Amniotic epithelial cell (primary cell): ENCODE measurements at regions not wholly inside any gene's neighbourhood (a gene's known extent, or its start where the extent isn't known, plus 50 kb on each side); places are given as distances from the start of the nearest gene placed in this dataset.
"Not testable (repeated sequence)": the region's sequence is repeated elsewhere in the genome, so short reads cannot be mapped to it uniquely, and the experiment has no call there.

Experiments
- DNase-seq: peaks from one replicate; pipeline ENCODE4 v3.0.0-alpha.2; 2010; ENCODE audit warnings: low read depth

- no peak for DNase-seq
Measured at GRCh38 chr16:60810250-60810649, 1226.0 kb downstream of the CDH8 start.

DNA sequence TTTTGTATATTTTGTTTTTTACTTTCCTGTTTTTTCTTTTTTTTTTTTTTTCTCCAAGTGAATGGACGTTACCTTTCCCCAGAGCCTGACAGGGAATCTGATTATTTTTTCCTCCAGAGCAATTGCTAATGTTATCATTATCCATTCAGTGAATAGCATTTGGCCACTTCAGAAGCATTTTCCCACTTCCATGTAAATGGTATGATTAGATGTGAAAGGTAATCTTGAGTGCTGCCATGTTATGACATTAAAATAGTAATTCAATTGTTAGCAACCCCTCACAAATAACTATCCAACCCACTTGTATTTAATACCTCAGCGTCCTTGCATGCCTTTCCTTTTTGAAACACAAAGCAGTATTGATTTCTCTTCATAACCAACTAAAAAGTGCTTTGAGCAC lies 1243.8 kb downstream of the CDH8 start:
- DNase-seq = no peak

- DNase-seq = no peak
Measured at GRCh38 chr16:60788631-60789030, 1247.6 kb downstream of the CDH8 start.

GRCh38 chr16:60776281-60776680 lies 1260.0 kb downstream of the CDH8 start:
- no peak for DNase-seq

- DNase-seq = no peak
Measured at GRCh38 chr16:60771138-60771537, 1265.1 kb downstream of the CDH8 start.

DNA sequence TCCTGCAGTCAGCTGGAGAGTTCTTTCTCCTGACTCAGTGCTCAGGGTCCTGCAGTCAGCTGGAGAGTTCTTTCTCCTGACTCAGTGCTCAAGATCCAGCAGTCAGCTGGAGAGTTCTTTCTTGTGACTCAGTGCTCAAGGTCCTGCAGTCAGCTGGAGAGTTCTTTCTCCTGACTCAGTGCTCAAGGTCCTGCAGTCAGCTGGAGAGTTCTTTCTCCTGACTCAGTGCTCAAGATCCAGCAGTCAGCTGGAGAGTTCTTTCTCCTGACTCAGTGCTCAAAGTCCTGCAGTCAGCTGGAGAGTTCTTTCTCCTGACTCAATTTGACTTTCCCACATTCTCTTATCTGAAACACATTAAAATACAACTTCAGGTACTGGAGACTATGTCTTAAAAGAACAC lies 1265.9 kb downstream of the CDH8 start:
- DNase-seq = not testable (repeated sequence)

- DNase-seq = no peak
Measured at GRCh38 chr16:60763869-60764268, 1272.4 kb downstream of the CDH8 start.

DNA sequence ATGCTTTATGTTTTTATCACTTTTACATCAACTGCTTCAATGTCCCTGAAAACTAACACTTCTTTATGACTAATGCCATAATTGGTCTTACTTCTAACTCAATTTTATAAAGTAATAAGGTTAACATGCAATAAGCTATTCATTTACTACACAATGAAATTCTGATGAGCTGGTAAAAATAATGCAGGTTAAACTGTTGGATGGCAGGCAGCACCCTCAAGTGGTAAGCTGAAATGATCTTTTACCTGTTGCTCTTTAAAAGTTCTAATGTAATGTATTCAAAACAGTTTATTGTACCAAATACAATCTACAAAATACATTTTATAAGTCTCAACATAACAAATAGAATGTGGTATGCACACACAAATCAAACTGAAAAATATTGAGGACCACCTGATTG lies 1280.3 kb downstream of the CDH8 start:
- no peak for DNase-seq

- no peak for DNase-seq
Measured at GRCh38 chr16:60748366-60748765, 1287.9 kb downstream of the CDH8 start.

GRCh38 chr16:60744198-60744597 lies 1292.0 kb downstream of the CDH8 start:
- no peak for DNase-seq

DNA sequence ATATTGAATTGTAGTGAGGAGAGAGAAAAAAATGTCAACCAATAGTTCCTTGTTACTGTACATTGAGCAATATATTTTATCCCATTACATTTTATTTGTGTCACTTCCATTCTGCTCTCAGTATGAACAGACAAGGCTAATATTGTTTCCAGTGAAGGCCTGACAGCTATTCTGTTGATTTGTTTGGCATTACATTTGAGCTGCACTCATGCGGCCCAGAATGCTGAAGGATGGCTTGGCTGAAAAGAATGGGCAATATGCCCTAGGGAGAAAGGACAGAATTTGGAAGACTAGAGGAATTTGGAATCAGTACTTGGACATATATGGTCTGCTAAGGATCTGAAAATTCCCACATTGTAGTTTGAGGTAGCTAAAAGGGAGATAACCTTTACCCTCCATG lies 1294.4 kb downstream of the CDH8 start:
- DNase-seq = no peak

DNA sequence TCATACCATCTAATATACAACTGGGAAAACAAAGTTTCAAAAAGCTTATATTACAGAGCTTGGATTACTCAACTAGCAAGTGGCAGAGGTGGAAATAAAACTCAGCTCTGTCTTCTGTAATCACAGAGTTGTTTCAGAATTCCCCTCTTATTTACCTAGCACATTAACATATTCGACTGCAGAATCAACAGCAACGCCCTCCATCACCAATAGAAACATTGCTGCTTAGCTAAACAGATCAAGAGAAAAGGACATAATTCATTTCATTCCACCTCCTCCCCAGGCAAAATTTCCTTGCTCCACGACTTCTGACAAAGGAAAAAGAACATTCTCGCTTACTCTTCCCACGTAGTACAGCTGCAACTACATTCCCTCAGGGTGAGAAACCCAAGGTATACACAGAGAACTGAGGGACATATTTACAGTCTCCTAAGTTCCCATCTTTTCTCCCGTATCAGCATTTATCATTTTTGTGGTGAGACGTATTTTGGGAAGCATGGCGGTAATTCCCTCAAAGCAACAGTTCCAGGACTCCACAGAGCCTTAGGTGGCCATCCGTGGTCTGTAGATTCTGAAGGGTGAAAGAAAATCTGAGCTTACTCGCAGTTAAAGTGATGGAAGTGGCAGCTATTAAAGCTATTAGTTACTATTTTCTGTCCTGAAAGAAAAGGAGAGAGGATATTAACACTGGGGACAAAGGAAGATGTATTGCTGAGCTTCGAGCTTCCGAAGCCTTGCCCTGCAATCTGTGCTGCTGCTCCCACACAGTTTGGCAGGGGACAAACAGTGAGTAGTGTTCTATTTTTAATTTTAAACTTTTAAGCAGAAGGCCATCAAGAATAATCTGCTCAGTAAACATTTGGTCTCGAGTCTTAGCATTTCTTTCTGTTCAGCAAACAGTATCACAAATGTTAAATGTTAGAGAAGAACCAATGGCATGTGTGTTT lies 1296.2 kb downstream of the CDH8 start:
- no peak for DNase-seq

DNA sequence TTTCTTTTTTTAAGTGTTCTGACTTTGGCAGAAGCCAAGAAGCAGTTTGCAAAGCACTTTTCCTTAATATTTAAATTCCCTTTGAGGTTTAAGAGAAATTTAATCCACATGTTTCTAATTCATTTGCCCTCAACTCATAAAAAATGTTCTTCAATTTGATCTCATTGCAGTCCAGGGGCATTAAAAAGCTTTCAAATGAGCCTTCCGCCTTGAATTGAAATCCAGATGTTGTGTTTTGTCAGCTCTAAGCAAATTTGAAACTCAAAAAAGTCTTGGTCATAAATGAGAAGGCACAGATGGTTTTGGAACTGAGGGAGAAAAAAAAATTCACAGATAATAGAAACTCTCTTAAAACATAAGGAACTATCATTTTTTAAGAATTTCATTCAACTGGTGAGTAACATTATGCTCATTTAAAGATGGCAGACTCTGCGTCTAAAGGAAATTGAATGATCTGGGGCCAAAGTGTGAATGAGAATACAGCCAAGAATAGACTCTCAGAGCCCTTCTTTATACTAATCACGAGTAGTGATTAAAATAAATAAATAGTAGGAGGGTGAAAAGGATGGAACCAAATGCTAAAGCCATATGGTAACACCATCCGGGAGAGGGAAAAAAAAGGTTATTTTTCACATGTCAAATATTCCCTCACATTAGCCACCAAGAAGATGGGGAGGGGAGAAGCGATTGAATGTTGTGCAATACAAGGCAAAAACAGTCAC lies 1304.7 kb downstream of the CDH8 start:
- no peak for DNase-seq

DNA sequence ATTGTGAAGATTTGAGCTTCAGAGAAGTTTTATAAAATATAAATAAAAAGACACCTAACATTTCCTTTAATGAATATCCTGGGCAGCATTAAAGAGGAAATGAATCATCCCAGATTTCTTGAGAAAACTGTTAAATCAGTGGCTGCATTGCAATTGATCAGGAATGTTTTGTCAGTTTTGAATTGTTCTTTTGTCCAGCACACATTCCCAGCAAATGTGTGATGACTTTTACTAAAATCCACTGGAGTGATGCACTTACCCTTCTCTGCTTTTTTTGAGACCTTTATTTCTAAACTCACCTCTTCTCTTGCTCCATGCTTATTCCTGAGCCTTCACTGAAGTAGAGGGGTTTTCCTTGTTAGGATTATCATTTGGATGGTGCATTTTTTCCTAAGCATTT lies 1307.2 kb downstream of the CDH8 start:
- DNase-seq = no peak

- DNase-seq = no peak
Measured at GRCh38 chr16:60727851-60728250, 1308.4 kb downstream of the CDH8 start.

DNA sequence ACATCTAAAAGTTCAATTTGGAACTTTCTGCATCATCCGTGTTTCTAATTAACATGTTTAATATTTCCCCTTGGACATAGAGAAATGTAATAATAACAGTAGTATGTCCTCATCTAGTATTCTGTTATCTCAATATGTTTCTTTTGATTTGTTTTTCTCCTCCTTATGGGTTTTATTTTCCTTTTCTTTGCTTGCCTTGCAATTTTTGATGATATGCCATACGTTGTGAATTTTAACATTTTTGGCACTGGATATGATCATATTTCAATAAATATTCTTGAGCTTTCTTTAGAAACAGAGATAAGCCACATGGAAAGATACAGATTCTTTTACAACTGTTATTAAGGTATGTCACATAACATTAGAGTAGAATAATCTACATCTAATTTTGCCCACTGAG lies 1316.2 kb downstream of the CDH8 start:
- DNase-seq = no peak

DNA sequence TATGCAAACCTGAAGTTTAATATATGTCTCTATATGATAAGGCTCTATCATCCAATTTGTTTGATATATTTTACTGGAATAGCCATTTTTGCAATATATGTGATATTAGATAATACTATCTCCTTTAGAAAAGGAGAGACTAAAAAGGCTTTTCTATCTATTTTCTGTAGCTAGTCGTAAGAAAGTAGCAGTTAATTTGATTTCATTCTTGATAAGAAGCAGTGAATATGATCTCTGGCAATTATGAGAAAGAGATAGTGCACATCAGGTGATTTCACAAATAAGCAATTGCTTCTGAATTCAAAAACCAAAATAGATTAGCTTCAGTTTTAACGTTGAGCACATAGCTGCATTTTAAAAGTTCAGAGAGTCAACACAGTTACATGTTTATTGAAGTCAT lies 1318.4 kb downstream of the CDH8 start:
- no peak for DNase-seq

GRCh38 chr16:60712144-60712543 lies 1324.1 kb downstream of the CDH8 start:
- DNase-seq = no peak

- no peak for DNase-seq
Measured at GRCh38 chr16:60704726-60705125, 1331.5 kb downstream of the CDH8 start.

- DNase-seq = no peak
Measured at GRCh38 chr16:60703096-60703495, 1333.1 kb downstream of the CDH8 start.

DNA sequence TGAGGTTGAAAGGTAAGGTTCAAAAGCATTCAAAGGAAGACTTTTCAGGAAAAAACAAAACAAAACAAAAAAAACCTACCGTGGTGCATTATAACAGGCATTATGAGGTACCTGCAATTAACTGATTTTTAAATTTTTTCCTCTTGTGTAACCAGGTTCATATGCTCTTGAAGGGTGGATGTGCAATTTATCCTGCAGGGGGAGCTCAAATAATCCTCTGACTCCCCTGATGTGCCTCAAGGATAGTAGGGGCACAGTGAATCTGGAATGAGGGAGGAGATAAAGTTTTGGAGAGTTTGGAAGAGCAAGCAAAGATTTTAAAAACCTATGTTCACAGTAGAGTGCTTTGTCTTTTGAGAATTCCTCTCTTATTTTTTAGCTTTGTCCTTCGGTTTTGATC lies 1349.4 kb downstream of the CDH8 start:
- no peak for DNase-seq

DNA sequence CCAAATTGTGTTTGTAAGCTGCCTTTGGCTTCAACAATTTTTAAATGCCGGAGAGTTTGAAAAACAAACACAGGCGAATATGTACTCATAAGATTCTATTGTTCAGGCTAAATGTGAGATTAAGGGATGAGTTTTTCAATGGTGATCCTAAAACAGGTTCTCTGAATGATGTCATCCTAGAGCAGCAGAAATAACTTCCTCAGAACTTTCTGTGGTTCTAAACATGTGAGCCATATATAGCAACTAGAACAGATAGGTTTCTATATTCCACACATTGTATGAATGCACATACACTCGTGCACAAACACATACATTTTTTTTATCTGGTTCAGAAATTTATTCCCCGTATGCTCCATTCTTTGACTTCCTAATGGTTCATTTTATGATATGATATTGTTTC lies 1352.2 kb downstream of the CDH8 start:
- DNase-seq = no peak

GRCh38 chr16:60682219-60682618 lies 1354.0 kb downstream of the CDH8 start:
- DNase-seq = no peak
